ENCODE measurements at regions not wholly inside any gene's neighbourhood (a gene's known extent, or its start where the extent isn't known, plus 50 kb on each side); places are given as distances from the start of the nearest gene placed in this dataset.

GRCh38 chr9:88652876-88653275 lies 117.9 kb downstream of the NXNL2 start (continued):
- no peak for TF ChIP-seq FOXP4 (CRISPR knock-in tag; IDR thresholded peaks at IDR 0.05)
- TF ChIP-seq CTCF (IDR thresholded peaks at IDR 0.05) = no peak
- no peak for TF ChIP-seq ZNF396 (CRISPR knock-in tag; IDR thresholded peaks at IDR 0.05; ENCODE audit: borderline replicate concordance)
- no peak for TF ChIP-seq JUN (CRISPR knock-in tag; IDR thresholded peaks at IDR 0.05)
- TF ChIP-seq TEAD1 (CRISPR knock-in tag; IDR thresholded peaks at IDR 0.05) = no peak

- H3K4me3 Mint-ChIP-seq = no peak overlapping the region
- H3K36me3 Mint-ChIP-seq = peaks cover 2% of the 10 kb centered on the region; the same call in 1 of the 2 replicates
- DNase-seq (ENCODE audit: low spot score) = no peak
- H3K9me3 Mint-ChIP-seq = peaks cover 9% of the 10 kb centered on the region
- ChIA-PET POLR2A (no interaction called here), CTCF (no interaction called here)
- H3K27ac Mint-ChIP-seq = no peak overlapping the region
- H3K4me1 Mint-ChIP-seq = no peaks in the 10 kb centered on the region
- peaks cover 3% of the 10 kb centered on the region; the same call in 1 of the 2 replicates for H3K27me3 Mint-ChIP-seq (ENCODE audit: low read depth)
- ATAC-seq = no peak
- TF ChIP-seq NFYB (CRISPR knock-in tag; conservative IDR thresholded peaks at IDR 0.05; ENCODE audit: low read depth) = no peak
- no peak for TF ChIP-seq ARID4B (CRISPR knock-in tag; IDR thresholded peaks at IDR 0.05; ENCODE audit: borderline replicate concordance)
- TF ChIP-seq E2F1 (CRISPR knock-in tag; IDR thresholded peaks at IDR 0.05) = no peak
- TF ChIP-seq PRDM15 (CRISPR knock-in tag; IDR thresholded peaks at IDR 0.05) = no peak
- TF ChIP-seq GABPB1 (CRISPR knock-in tag; IDR thresholded peaks at IDR 0.05) = no peak
- no peak for TF ChIP-seq ESRRA (CRISPR knock-in tag; IDR thresholded peaks at IDR 0.05; ENCODE audit: borderline replicate concordance)
- no peak for TF ChIP-seq ZNF263 (CRISPR knock-in tag; IDR thresholded peaks at IDR 0.05; ENCODE audit: low read depth)
- TF ChIP-seq USF2 (CRISPR knock-in tag; IDR thresholded peaks at IDR 0.05) = no peak
- TF ChIP-seq AR (CRISPR knock-in tag; IDR thresholded peaks at IDR 0.05) = no peak
- no peak for TF ChIP-seq SOX15 (CRISPR knock-in tag; IDR thresholded peaks at IDR 0.05)
- TF ChIP-seq IRF2 (CRISPR knock-in tag; IDR thresholded peaks at IDR 0.05; ENCODE audit: borderline replicate concordance, low read depth) = no peak
- no peak for TF ChIP-seq ZNF138 (CRISPR knock-in tag; conservative IDR thresholded peaks at IDR 0.05)
- TF ChIP-seq SMAD3 (CRISPR knock-in tag; IDR thresholded peaks at IDR 0.05; ENCODE audit: borderline replicate concordance) = no peak
Measured at GRCh38 chr9:88653406-88653805, 118.4 kb downstream of the NXNL2 start.

Measured in WTC11 (cell line).